NCI-H1417 (cell line): ENCODE measurements at regions not wholly inside any gene's neighbourhood (a gene's known extent, or its start where the extent isn't known, plus 50 kb on each side); places are given as distances from the start of the nearest gene placed in this dataset.
"Not testable (repeated sequence)": the region's sequence is repeated elsewhere in the genome, so short reads cannot be mapped to it uniquely, and the experiment has no call there.

Source experiments
- DNase-seq, 3 experiments: peaks; one replicate each; lab custom pipeline; 2025; lab: John Stamatoyannopoulos, UW

- no peak for DNase-seq
These were observed 53.3 kb upstream of the TUBA3E start for GRCh38 chr2:130251535-130251872.

- not testable (repeated sequence) for DNase-seq
These were observed 50.1 kb upstream of the TUBA3E start for GRCh38 chr2:130248355-130248754.
